Stimulated activated CD8-positive, alpha-beta memory T cell treated with anti-CD3 and anti-CD28 coated beads, Interleukin-15, amount 100 ng/mL, for 4 hours (primary cell): ENCODE measurements at regions not wholly inside any gene's neighbourhood (a gene's known extent, or its start where the extent isn't known, plus 50 kb on each side); places are given as distances from the start of the nearest gene placed in this dataset.
"Not testable (repeated sequence)": the region's sequence is repeated elsewhere in the genome, so short reads cannot be mapped to it uniquely, and the experiment has no call there.

ENCODE experiments used
- DNase-seq, 2 donors: peaks; one replicate each; pipeline ENCODE4 v3.0.0-alpha.2; 2020; ENCODE audit warnings: low read depth in 2 of 2

- DNase-seq = no peak
Measured at GRCh38 chr6:1445650-1446330, 56.4 kb downstream of the FOXF2 start.

- DNase-seq = no peak
Measured at GRCh38 chr6:1449896-1450295, 60.5 kb downstream of the FOXF2 start.

GRCh38 chr6:1453024-1453423 lies 63.6 kb downstream of the FOXF2 start:
- no peak for DNase-seq

- DNase-seq = not testable (repeated sequence)
Measured at GRCh38 chr6:1456816-1457215, 67.4 kb downstream of the FOXF2 start.

- no peak for DNase-seq
Measured at GRCh38 chr6:1461207-1461606, 71.8 kb downstream of the FOXF2 start.

- no peak for DNase-seq
Measured at GRCh38 chr6:1461736-1462135, 72.4 kb downstream of the FOXF2 start.

GRCh38 chr6:1463275-1463674 lies 73.9 kb downstream of the FOXF2 start:
- DNase-seq = no peak

- no peak for DNase-seq
Measured at GRCh38 chr6:1463751-1464426, 74.5 kb downstream of the FOXF2 start.

GRCh38 chr6:1464781-1465370 lies 75.5 kb downstream of the FOXF2 start:
- DNase-seq = no peak

- DNase-seq = no peak
Measured at GRCh38 chr6:1468126-1468525, 78.8 kb downstream of the FOXF2 start.

- DNase-seq = no peak
Measured at GRCh38 chr6:1470040-1470439, 80.7 kb downstream of the FOXF2 start.

GRCh38 chr6:1472643-1473042 lies 83.3 kb downstream of the FOXF2 start:
- no peak for DNase-seq

- no peak for DNase-seq
Measured at GRCh38 chr6:1473166-1473565, 83.8 kb downstream of the FOXF2 start.

- no peak for DNase-seq
Measured at GRCh38 chr6:1473598-1473997, 84.2 kb downstream of the FOXF2 start.

- DNase-seq = no peak
Measured at GRCh38 chr6:1474205-1474604, 84.8 kb downstream of the FOXF2 start.

GRCh38 chr6:1475174-1475573 lies 85.8 kb downstream of the FOXF2 start:
- no peak for DNase-seq

GRCh38 chr6:1477432-1478090 lies 88.2 kb downstream of the FOXF2 start:
- DNase-seq = no peak

- not testable (repeated sequence) for DNase-seq
Measured at GRCh38 chr6:1478163-1478826, 88.9 kb downstream of the FOXF2 start.

- no peak for DNase-seq
Measured at GRCh38 chr6:1479095-1479494, 89.7 kb downstream of the FOXF2 start.

- no peak for DNase-seq
Measured at GRCh38 chr6:1479601-1480221, 90.3 kb downstream of the FOXF2 start.

- no peak for DNase-seq
Measured at GRCh38 chr6:1481286-1481685, 91.9 kb downstream of the FOXF2 start.
